ENCODE measurements at regions not wholly inside any gene's neighbourhood (a gene's known extent, or its start where the extent isn't known, plus 50 kb on each side); places are given as distances from the start of the nearest gene placed in this dataset.

DNA sequence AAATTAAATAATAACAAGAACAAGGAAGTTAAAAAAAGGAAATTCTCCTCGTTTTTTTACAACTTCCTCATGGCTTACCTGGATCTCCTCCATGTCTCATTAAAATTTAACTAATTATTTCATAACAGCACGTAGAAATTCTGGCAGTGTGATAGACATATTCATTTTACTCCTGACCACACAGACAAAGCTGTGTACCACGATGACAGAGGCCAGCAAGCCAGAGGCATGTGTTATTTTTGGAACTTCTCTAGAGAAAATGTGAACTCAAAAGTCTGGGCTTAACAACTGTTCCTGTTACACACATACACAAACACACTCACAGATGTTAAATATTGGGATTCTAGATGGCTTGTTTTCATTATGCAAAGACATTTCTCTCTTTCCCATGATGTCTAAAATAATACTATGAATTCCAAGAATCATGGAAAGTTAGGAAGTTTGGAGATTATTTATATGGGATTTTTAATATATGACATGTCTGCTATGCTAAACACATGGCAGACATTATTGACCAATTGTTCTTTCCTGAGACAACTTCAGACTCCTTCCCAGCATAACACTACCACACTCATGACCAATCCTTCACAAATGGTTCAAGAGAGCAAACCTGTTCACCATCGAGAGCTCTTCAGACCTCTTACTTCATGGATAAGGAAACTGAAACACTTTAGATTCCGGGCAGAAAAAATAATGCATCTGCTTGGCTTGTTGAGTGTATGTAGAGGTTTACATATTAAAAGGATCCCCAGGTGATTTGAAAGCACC lies 158.7 kb downstream of the DACT1 start:
- H3K18ac ChIP-seq (ENCODE audit: extremely low read depth, low read length) = no peak overlapping the region

More for the DNA sequence above, 158.7 kb downstream of the DACT1 start:
- TF ChIP-seq POLR2AphosphoS5 (IDR thresholded peaks at IDR 0.05; ENCODE audit: low read depth, low read length) (no peak), POU5F1 (IDR thresholded peaks at IDR 0.05; ENCODE audit: low read depth, low read length) (no peak), SIX5 (IDR thresholded peaks at IDR 0.05; ENCODE audit: low read depth, low read length) (no peak), SIRT6 (IDR thresholded peaks at IDR 0.05; ENCODE audit: low read length) (no peak), SP2 (IDR thresholded peaks at IDR 0.05; ENCODE audit: low read length) (no peak)
- TF ChIP-seq, protein P1, sequence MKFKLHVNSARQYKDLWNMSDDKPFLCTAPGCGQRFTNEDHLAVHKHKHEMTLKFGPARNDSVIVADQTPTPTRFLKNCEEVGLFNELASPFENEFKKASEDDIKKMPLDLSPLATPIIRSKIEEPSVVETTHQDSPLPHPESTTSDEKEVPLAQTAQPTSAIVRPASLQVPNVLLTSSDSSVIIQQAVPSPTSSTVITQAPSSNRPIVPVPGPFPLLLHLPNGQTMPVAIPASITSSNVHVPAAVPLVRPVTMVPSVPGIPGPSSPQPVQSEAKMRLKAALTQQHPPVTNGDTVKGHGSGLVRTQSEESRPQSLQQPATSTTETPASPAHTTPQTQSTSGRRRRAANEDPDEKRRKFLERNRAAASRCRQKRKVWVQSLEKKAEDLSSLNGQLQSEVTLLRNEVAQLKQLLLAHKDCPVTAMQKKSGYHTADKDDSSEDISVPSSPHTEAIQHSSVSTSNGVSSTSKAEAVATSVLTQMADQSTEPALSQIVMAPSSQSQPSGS (IDR thresholded peaks at IDR 0.05; ENCODE audit: low read length) = no peak
- no peaks in the 10 kb centered on the region for H3K79me1 ChIP-seq (ENCODE audit: low read depth, low read length)
- H2BK12ac ChIP-seq (ENCODE audit: low read depth, low read length) = no peak overlapping the region
- no peak overlapping the region for H4K5ac ChIP-seq (ENCODE audit: insufficient read length, low read depth, low read length)
- no peaks in the 10 kb centered on the region for H3K9me3 ChIP-seq (ENCODE audit: insufficient read depth in 2 of 2, low read depth in 1 of 2, low read length in 1 of 2)
- no peak overlapping the region for H3K27ac ChIP-seq (ENCODE audit: low read depth, low read length)
- no peak overlapping the region for H3K9ac ChIP-seq (replicated peaks in 1 of 4; ENCODE audit: extremely low read depth in 1 of 4, low read depth in 3 of 4, low read length in 3 of 4)
- H3K79me2 ChIP-seq (ENCODE audit: control insufficient read depth in 1 of 2, insufficient read depth in 2 of 2, low read length in 2 of 2) = no peaks in the 10 kb centered on the region
- CTCF ChIA-PET (ENCODE audit: partially characterized antibody) = interaction anchor here (0.7 to 1.8 kb wide), 4 partner anchors 10 to 31 kb away, joined by 3 to 4 read pairs (median 4); no protein-coding TSS in a partner anchor
- no peak overlapping the region for H4K91ac ChIP-seq (replicated peaks; ENCODE audit: insufficient read length, low read length)
- DNase-seq (ENCODE audit: low read depth in 1 of 2, low spot score in 2 of 2) (no peak), FAIRE-seq (no peak)
- no peak overlapping the region for H3K4ac ChIP-seq (replicated peaks; ENCODE audit: insufficient read length, low read depth, low read length)
- H3K14ac ChIP-seq (ENCODE audit: insufficient read length) = no peak overlapping the region
- H2AFZ ChIP-seq (ENCODE audit: low read length) = no peak overlapping the region
- no peak overlapping the region for H2BK15ac ChIP-seq (ENCODE audit: low read length)
- H3K23me2 ChIP-seq (ENCODE audit: low read depth, low read length) = no peaks in the 10 kb centered on the region
- WGBS, 2 experiments (ENCODE audit: extremely low coverage in 1 of 2, insufficient coverage in 1 of 2, insufficient read length in 1 of 2, insufficient replicate concordance in 2 of 2, low coverage in 1 of 2, low lambda C conversion rate in 2 of 2, missing lambda C conversion rate in 1 of 2) = 64% methylated on average over 5 of the region's 5 CpGs; no CpG with 5 or more reads in 1 of the 2 experiments
- H2BK120ac ChIP-seq (replicated peaks; ENCODE audit: low read depth, low read length) = no peak overlapping the region
- no peak overlapping the region for H3K4me3 ChIP-seq (ENCODE audit: extremely low read depth in 1 of 4, insufficient read depth in 2 of 4, low read depth in 3 of 4, low read length in 4 of 4)
- H3K23ac ChIP-seq (ENCODE audit: insufficient read length) = no peak overlapping the region
- H4K8ac ChIP-seq (ENCODE audit: extremely low read depth, insufficient read depth, low read length) = no peak overlapping the region
- no peaks in the 10 kb centered on the region for H4K20me1 ChIP-seq (replicated peaks in 1 of 2; ENCODE audit: control insufficient read depth in 1 of 2, insufficient read depth in 2 of 2, low read length in 2 of 2)
- no peak overlapping the region for H3K4me2 ChIP-seq (ENCODE audit: insufficient read depth in 1 of 2, low read depth in 2 of 2, low read length in 2 of 2)
- H3K4me1 ChIP-seq (replicated peaks in 1 of 4; ENCODE audit: control insufficient read depth in 3 of 4, insufficient read depth in 4 of 4, low read length in 3 of 4) = no peaks in the 10 kb centered on the region
- H2AK5ac ChIP-seq (ENCODE audit: low read depth, low read length) = no peak overlapping the region
- H3K27me3 ChIP-seq (replicated peaks in 1 of 4; ENCODE audit: control insufficient read depth in 3 of 4, extremely low read depth in 1 of 4, insufficient read depth in 3 of 4, low read length in 3 of 4) = no peaks in the 10 kb centered on the region
- no peak overlapping the region for H2BK5ac ChIP-seq (ENCODE audit: low read depth, low read length)
- H2BK20ac ChIP-seq (ENCODE audit: low read length) = no peak overlapping the region
- POLR2A ChIA-PET (ENCODE audit: partially characterized antibody) = interaction anchor here (0.6 kb wide), 1 partner anchor 1453 kb away, joined by 3 read pairs; the partner anchor contains the start of gene PPM1A
- H3K36me3 ChIP-seq (ENCODE audit: control insufficient read depth in 2 of 4, insufficient read depth in 4 of 4, low read length in 3 of 4) = no peaks in the 10 kb centered on the region
- H3K56ac ChIP-seq (replicated peaks; ENCODE audit: insufficient read length, low read depth, low read length) = no peak overlapping the region
